Panc1 (cell line): ENCODE measurements at regions not wholly inside any gene's neighbourhood (a gene's known extent, or its start where the extent isn't known, plus 50 kb on each side); places are given as distances from the start of the nearest gene placed in this dataset.

Experiments used
- CTCF ChIP-seq: fragments of 450-650 bp; IDR thresholded peaks from 2 replicates; pipeline ENCODE4 v1.5.1; 2017; ENCODE audit warnings: mild to moderate bottlenecking
- POLR2AphosphoS5 ChIP-seq: IDR thresholded peaks from 2 replicates; pipeline ENCODE4 v1.6.1; 2012; ENCODE audit warnings: mild to moderate bottlenecking, low read depth, low read length, moderate library complexity

GRCh38 chr4:166290426-166290825 lies 417.4 kb downstream of the TLL1 start:
- TF ChIP-seq CTCF (no peak), POLR2AphosphoS5 (no peak)
